Suprapubic skin (tissue), 4 donors: ENCODE measurements at regions not wholly inside any gene's neighbourhood (a gene's known extent, or its start where the extent isn't known, plus 50 kb on each side); places are given as distances from the start of the nearest gene placed in this dataset.
"Not testable (repeated sequence)": the region's sequence is repeated elsewhere in the genome, so short reads cannot be mapped to it uniquely, and the experiment has no call there.

ENCODE experiments used
- DNase-seq, 2 donors: peaks; one replicate each; pipeline ENCODE4 v3.0.0-alpha.2; 2019; ENCODE audit warnings: low spot score in 2 of 2
- H3K27ac ChIP-seq: fragments of 200-600 bp; sonication (generic); one replicate; pipeline ENCODE4 v1.5.1; 2019
- H3K27me3 ChIP-seq: fragments of 200-600 bp; sonication (generic); one replicate; pipeline ENCODE4 v1.5.1; 2019
- H3K36me3 ChIP-seq: fragments of 200-600 bp; sonication (generic); one replicate; pipeline ENCODE4 v1.5.1; 2019
- H3K4me1 ChIP-seq: fragments of 200-600 bp; sonication (generic); one replicate; pipeline ENCODE4 v1.5.1; 2019
- H3K4me3 ChIP-seq: fragments of 200-600 bp; sonication (generic); one replicate; pipeline ENCODE4 v1.5.1; 2019; ENCODE audit warnings: mild to moderate bottlenecking
- H3K9me3 ChIP-seq: fragments of 200-600 bp; sonication (generic); one replicate; pipeline ENCODE4 v1.5.1; 2019
- CTCF ChIP-seq, 2 donors: fragments of 200-600 bp in 1 of 2; fragments of 450-650 bp in 1 of 2; sonication (generic) in 1 of 2; IDR thresholded peaks; one replicate each; pipeline ENCODE4 v1.5.1; 2016 to 2019; ENCODE audit warnings: antibody characterized with exemption in 2 of 2, mild to moderate bottlenecking in 1 of 2, moderate library complexity in 1 of 2
- EP300 ChIP-seq: sonication (generic); formaldehyde crosslinking; IDR thresholded peaks from one replicate; pipeline ENCODE4 v1.6.1; 2017; ENCODE audit warnings: antibody characterized with exemption
- POLR2A ChIP-seq, 2 donors: fragments of 450-650 bp; IDR thresholded peaks; one replicate each; pipeline ENCODE4 v1.6.1; 2017; ENCODE audit warnings: antibody characterized with exemption in 2 of 2, mild to moderate bottlenecking in 2 of 2, moderate library complexity in 2 of 2
- POLR2AphosphoS5 ChIP-seq, 3 donors: sonication (generic); formaldehyde crosslinking; IDR thresholded peaks; one replicate each; pipeline ENCODE4 v1.6.1; 2017; ENCODE audit warnings: antibody characterized with exemption in 3 of 3
- WGBS: methylation state at CpG from one replicate; pipeline ENCODE4 v1.1.5; 2018; 5-methylcytosine and 5-hydroxymethylcytosine counted together

- no peaks in the 10 kb centered on the region for H3K36me3 ChIP-seq
- H3K27ac ChIP-seq = no peak overlapping the region
- DNase-seq = no peak
- H3K9me3 ChIP-seq = no peaks in the 10 kb centered on the region
- no peaks in the 10 kb centered on the region for H3K27me3 ChIP-seq
- H3K4me3 ChIP-seq = no peak overlapping the region
- TF ChIP-seq POLR2A (IDR thresholded peaks at IDR 0.05) = no peak
- no peak for TF ChIP-seq EP300
- no peak for TF ChIP-seq POLR2AphosphoS5 (IDR thresholded peaks at IDR 0.05)
- no peak for TF ChIP-seq CTCF (IDR thresholded peaks at IDR 0.05)
- H3K4me1 ChIP-seq = no peaks in the 10 kb centered on the region
- WGBS = 71% methylated on average over 2 of the region's 2 CpGs
Measured at GRCh38 chr12:87575906-87576305, 453.3 kb downstream of the C12orf50 start.

DNA sequence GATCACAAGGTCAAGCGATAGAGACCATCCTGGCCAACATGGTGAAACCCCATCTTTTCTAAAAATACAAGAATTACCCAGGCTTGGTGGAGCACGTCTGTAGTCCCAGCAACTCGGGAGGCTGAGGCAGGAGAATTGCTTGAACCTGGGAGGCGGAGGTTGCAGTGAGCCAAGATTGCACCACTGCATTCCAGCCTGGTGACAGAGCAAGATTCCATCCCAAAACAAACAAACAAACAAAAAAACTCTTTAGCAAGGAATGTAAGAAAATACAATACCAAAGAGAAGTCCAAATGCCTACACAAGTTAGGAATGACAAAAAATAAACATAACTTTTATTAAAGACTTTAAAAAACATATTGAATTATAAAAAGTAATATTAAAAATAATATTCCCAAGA, 462.3 kb downstream of the C12orf50 start:
- not testable (repeated sequence) for H3K4me3 ChIP-seq, H3K27me3 ChIP-seq, DNase-seq, H3K4me1 ChIP-seq, H3K36me3 ChIP-seq, H3K27ac ChIP-seq, H3K9me3 ChIP-seq
- WGBS = 86% methylated on average over 4 of the region's 4 CpGs

GRCh38 chr12:87556985-87557384, 472.2 kb downstream of the C12orf50 start:
- no peak overlapping the region for H3K27ac ChIP-seq
- no peak for DNase-seq
- H3K27me3 ChIP-seq = no peaks in the 10 kb centered on the region
- H3K9me3 ChIP-seq = no peaks in the 10 kb centered on the region
- WGBS = 84% methylated on average over 5 of the region's 5 CpGs
- H3K36me3 ChIP-seq = no peaks in the 10 kb centered on the region
- no peak for TF ChIP-seq POLR2AphosphoS5 (IDR thresholded peaks at IDR 0.05)
- no peak for TF ChIP-seq CTCF (IDR thresholded peaks at IDR 0.05)
- TF ChIP-seq POLR2A (IDR thresholded peaks at IDR 0.05) = no peak
- TF ChIP-seq EP300 = no peak
- H3K4me1 ChIP-seq = no peaks in the 10 kb centered on the region
- H3K4me3 ChIP-seq = no peak overlapping the region

DNA sequence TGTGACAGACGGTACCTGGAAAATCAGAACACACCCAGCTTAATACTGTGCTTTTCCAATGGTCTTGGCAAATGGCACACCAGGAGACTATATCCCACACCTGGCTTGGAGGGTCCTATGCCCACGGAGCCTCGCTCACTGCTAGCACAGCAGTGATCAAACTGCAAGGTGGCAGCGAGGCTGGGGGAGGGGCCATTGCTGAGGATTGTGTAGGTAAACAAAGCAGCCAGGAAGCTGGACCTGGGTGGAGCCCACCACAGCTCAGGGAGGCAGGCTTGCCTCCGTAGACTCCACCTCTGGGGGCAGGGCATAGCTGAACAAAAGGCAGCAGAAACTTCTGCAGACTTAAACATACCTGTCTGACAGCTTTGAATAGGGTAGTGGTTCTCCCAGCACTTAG, 498.0 kb downstream of the C12orf50 start:
- H3K27ac ChIP-seq, H3K27me3 ChIP-seq, H3K4me1 ChIP-seq, H3K36me3 ChIP-seq, H3K9me3 ChIP-seq, H3K4me3 ChIP-seq, DNase-seq: not testable (repeated sequence)
- WGBS = 88% methylated on average over 3 of the region's 5 CpGs

- H3K36me3 ChIP-seq = no peaks in the 10 kb centered on the region
- H3K9me3 ChIP-seq = no peaks in the 10 kb centered on the region
- H3K4me1 ChIP-seq = no peaks in the 10 kb centered on the region
- WGBS = 69% methylated on average over 1 of the region's 1 CpG
- H3K4me3 ChIP-seq = no peak overlapping the region
- H3K27me3 ChIP-seq = no peaks in the 10 kb centered on the region
- no peak overlapping the region for H3K27ac ChIP-seq
- no peak for DNase-seq
- TF ChIP-seq CTCF (IDR thresholded peaks at IDR 0.05) (no peak), POLR2A (IDR thresholded peaks at IDR 0.05) (no peak), POLR2AphosphoS5 (IDR thresholded peaks at IDR 0.05) (no peak), EP300 (no peak)
Measured at GRCh38 chr12:87529413-87529812, 499.8 kb downstream of the C12orf50 start.

GRCh38 chr12:87520968-87521367, 508.2 kb downstream of the C12orf50 start:
- no peaks in the 10 kb centered on the region for H3K27me3 ChIP-seq
- WGBS = 94% methylated on average over 2 of the region's 2 CpGs
- no peak for DNase-seq
- no peak overlapping the region for H3K4me3 ChIP-seq
- no peak overlapping the region for H3K27ac ChIP-seq
- TF ChIP-seq POLR2AphosphoS5 (IDR thresholded peaks at IDR 0.05) (no peak), POLR2A (IDR thresholded peaks at IDR 0.05) (no peak), CTCF (IDR thresholded peaks at IDR 0.05) (no peak), EP300 (no peak)
- H3K36me3 ChIP-seq = no peaks in the 10 kb centered on the region
- no peaks in the 10 kb centered on the region for H3K4me1 ChIP-seq
- no peaks in the 10 kb centered on the region for H3K9me3 ChIP-seq
